ENCODE measurements at regions not wholly inside any gene's neighbourhood (a gene's known extent, or its start where the extent isn't known, plus 50 kb on each side); places are given as distances from the start of the nearest gene placed in this dataset.

- no peak for DNase-seq (ENCODE audit: low read depth)
These were observed 120.4 kb upstream of the IRF2BP2 start for GRCh38 chr1:234730475-234730769.

- DNase-seq (ENCODE audit: low read depth): no peak
These were observed 119.8 kb upstream of the IRF2BP2 start for GRCh38 chr1:234729561-234730474.

DNA sequence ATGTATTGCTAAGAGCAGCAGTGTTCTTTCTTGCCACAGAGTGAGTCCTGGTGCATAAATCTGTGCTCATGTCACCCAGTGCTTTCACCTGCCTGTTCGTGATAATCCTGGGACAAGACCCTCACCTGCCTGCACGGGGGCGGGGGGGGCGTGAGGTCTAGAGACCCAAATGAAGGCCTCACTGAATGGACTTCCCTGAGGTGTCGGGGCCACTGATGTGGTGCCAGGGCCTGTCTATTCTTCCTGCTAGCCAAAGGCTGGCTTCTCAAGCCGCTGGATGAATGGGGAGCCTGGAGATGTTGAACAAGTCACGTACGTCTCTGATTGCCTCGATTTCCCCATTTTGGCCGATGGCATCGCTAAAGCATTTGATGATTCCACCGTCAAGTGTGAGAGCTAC lies 118.8 kb upstream of the IRF2BP2 start:
- no peak for DNase-seq (ENCODE audit: low read depth)

DNA sequence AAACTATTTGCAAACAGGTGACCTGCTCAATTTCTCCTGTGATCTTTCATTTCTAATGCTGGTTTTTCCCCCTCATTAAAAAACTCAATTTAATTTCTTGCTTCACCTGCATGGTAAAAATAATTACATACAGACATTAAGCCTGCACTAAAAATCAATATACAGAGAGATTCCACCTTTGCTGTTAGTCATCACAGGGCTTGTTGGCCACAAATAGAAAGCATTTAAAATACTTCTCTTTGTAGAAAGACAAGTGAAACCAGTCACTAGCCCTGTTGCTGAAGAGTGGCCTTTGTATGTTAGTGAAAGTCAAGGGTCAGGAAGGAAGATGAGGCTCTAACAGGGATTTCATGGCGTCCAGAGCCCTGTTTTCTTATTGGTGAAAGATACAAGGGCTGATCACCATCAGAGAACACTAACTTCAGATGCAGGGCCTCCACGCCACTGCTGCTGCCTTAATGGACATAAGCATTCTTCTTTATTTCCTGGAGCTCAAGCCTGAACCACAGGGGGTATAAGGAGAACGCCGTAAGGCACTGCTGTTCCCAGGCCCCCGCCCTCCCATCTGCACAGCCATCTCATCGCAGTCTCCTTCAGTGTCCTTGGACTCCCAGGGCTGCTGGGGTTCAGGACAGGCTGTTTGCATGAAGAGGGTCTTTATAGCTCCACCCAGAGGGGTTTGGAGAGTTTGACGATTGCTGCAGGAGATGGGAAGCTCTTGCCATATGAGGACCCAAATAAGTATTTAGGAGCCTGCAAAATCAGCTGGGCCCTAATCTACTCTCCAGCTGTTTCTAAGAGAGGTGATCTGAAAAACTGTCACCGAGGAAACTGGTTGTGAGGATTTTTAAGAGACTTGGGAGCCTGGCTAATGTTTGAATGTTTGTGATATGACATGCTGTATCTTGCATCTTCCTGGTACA lies 117.3 kb upstream of the IRF2BP2 start:
- DNase-seq (ENCODE audit: low read depth): no peak

DNA sequence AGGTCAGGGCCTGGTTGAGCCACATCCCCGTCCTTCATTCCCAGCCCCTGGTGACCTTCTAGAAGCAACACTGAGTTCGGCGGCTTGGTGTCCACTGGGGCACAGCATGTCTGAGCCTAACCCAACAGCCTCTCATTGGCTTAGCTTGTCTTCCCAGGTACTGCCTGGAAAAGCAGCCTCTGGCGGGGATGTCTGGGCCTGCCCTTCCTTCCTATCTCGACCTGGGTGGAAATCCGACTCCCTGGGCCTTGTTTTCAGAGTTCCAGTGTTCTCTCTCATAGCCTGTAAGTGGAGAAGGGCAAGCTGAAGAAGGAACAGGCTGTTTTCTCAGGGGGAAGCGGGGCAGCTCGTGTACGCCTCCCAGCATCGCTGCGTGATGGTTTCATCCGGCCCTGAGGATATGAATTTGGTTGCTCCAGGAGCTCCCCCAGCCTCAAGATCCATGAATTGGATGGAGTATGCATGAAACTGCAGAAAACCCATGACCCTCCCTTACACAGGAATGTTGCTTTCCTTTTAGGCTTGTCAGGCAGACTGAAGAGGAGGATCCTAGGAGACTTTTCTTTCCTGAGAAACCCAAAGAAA lies 116.5 kb upstream of the IRF2BP2 start:
- no peak for DNase-seq (ENCODE audit: low read depth)

DNA sequence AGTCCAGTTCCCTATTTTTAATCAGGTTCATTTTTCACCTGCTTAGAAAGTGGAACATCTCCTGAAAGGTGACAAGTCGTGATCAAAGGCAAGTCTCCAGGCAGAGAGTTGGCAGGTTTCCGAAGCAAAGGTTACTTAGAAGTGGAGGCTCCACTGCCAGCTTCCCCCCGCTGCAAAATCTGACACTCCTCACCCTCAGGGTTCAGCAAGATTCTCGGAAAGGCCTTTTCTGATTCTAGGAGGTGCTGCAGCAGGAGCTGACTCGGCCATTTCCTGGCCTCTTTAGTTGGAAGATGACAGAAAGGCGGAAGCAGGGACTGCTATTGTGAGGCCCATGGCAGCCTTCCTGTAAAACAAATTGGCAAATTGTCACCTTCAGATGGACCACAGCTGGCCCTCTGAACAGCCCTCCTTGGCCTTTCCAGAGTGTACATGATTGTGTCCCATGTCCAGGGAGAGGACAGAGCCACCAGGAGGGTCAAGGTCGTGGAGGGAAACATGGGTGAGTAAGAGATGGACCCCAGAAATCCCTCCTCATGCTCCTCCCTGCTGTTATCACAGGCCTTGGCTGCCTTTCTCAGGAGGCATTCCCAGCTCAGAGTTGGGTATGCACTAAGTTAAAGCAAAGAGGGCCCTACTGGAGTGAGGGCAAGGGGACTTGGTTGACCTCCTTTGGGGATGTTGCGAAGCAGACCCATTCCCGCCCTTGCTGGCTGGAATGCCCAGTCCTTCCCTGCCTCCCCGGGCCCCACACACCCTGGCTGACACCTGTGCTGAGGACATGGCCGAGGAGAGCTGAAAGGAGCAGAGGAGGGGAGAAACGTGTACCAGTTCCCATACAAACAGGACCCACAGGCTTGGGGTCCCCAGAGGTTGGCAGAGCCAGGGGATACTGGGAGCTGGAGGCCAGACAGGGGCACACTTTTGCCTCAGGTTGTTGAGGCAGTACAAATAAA lies 115.5 kb upstream of the IRF2BP2 start:
- no peak for DNase-seq (ENCODE audit: low read depth)

- DNase-seq (ENCODE audit: low read depth): no peak
These were observed 114.7 kb upstream of the IRF2BP2 start for GRCh38 chr1:234724516-234725176.

GRCh38 chr1:234722904-234723720 lies 113.1 kb upstream of the IRF2BP2 start:
- peak; percentile 83 for DNase-seq (ENCODE audit: low read depth)

DNA sequence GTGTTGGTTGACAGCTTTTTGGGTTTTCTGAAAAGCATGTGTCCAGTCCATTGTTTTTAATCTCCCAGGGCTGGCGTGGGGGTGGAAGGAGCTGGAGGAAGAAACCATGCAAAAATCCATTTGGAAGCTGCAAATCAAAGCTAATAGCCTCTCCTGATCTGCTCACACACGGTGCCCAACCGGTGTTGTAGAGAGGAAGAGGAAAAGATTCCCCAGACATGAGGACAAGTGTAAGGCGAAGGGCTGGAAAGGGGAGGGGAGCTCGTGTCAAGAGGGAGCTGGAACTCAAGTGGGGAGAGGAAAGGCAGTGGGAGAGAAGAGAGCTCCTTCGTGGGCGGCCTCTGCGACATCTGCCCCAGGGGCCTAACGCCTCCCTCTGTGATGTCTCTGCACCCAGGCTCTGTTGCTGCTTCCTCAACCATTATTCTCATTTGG lies 112.3 kb upstream of the IRF2BP2 start:
- no peak for DNase-seq (ENCODE audit: low read depth)

DNA sequence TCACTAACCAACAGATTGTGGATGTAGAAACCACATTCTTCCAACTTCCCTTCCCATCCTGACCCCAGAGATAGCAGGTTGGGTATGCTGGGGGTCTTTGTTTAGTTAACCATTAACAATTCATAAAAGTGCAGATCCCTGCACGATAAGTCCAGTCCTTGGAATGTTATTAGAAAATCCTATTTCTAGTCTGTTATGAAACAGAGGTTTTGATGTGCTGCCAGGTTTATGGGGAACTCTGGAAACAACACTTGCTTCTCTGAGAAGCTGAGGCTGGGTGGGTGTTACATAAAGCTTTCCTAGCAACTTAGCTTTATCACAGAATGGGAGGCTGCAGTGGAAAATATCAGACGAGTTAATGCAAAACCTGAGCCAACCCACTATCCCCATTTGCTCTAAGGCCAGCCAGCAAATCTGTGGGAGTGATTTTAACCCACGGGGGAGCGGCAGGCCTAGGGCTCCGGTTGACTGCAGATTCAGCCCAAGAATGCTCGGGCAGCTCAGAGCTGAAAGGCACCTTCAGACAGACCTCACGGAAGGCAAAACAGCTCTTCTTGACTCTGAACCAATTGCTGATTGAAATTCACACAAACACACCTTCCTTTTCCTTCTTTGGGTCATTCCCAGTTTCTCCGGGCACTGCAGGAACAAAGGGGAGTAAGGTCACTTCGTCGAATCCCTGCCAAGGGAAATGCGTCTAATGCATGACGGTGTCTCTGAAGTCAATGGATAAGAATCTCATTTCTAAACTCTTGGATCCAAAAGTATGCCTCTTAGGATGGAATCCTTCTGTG lies 111.7 kb upstream of the IRF2BP2 start:
- DNase-seq (ENCODE audit: low read depth): peak; percentile 75

DNA sequence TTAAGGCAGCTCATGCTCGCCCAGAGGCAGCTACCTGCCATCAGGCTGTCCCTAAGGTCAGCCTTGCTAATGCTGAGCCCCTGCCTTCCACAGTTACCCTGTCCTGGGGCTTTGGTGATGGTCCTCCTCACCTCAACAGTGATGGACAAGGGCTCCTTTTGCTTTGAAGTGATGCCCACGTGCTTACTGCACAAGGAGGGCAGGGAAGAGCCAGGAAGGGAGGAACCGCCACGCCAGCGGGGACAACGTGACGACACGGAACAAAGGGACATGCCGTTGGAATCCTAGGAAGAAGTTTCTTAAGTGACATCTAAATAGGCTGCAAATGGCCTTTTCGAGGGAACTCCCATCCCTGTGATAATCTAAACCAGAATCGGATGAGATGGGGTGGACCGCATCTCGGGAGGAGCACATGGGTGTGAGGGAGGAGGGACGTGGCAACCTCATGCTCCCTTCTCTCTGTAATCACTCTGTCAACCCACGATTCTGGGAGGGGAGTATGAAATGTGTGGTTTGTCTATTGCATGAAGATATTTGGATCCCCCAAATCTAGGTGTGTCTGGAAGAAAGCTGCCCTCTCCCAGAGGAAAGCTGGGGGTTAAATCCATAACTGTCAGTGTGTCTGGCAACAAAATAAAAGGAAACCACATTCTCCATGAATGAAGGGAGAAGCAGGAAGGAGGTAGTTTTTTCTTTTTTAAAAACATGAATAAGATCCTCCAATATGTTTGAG lies 110.9 kb upstream of the IRF2BP2 start:
- no peak for DNase-seq (ENCODE audit: low read depth)

- no peak for DNase-seq (ENCODE audit: low read depth)
These were observed 109.7 kb upstream of the IRF2BP2 start for GRCh38 chr1:234719454-234720251.

- DNase-seq (ENCODE audit: low read depth): no peak
These were observed 108.8 kb upstream of the IRF2BP2 start for GRCh38 chr1:234718496-234719453.

- no peak for DNase-seq (ENCODE audit: low read depth)
These were observed 107.0 kb upstream of the IRF2BP2 start for GRCh38 chr1:234716908-234717375.

- no peak for DNase-seq (ENCODE audit: low read depth)
These were observed 105.5 kb upstream of the IRF2BP2 start for GRCh38 chr1:234715252-234716014.

DNA sequence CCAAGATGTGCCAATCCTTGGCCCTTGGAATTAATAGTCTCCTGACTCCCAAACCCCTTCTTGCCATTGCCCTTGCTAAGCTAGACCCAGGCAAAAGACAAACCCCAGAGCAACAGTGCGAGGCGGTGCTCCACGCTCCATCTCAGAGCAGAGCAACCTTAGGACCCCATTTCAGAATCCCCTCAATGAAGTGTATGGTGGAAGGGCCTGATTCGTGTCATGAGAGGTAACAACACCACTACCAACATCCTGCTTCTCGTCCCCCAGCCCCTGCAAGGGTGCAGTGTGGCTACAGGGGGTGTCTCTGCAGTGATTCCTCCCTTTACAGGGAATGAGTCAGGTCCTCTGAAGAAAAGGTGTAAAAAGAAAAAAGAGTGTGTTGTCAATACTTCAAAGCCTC lies 103.9 kb upstream of the IRF2BP2 start:
- DNase-seq (ENCODE audit: low read depth): no peak

All from fibroblast of the conjunctiva (primary cell).